ENCODE measurements at regions not wholly inside any gene's neighbourhood (a gene's known extent, or its start where the extent isn't known, plus 50 kb on each side); places are given as distances from the start of the nearest gene placed in this dataset.

DNA sequence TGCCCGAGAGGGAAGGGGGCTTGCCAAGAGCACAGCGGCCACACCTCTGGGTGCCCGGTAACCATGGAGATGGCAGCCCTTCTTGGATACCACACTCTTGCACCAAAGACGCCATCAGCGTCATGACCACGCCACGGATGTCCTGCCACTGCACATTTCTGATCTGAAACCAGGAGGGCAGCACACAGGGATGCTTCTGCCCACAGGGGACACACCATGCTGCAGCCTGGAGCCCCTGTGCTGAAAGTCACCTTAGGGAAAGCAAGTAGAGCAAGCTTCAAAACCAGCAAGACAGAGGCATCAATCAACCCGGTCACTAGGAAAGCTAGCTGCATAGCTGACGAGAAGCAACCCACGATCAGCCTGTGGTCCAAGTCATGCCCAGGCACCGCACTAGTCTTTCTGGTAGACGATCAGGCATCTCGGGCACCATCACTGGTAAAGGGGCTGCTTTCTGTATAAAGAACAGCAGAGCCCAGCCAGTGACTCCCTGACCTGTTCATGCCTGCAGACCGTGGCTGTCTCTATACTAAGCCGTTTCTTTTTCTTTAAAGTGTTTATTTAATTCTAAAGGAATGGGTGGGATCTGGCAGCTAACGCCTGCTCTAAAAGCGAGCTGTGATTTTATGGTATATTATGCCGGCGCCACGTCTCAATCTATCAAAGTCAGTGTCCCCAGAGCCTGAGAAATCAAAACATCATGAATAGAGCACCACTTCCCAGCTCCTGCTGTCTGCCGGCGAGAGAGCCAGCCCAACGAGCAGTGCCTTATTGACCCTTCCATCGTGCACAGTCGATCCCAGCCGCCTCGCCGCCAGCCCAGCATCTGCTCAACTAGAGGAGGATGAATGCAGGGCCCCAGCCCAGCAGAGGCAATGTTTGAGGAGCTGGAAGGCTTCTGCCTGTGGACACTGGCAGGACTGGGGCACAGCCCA is 244.7 kb downstream of the RBFOX3 start:
- DNase-seq, result peak; percentile 37

DNA sequence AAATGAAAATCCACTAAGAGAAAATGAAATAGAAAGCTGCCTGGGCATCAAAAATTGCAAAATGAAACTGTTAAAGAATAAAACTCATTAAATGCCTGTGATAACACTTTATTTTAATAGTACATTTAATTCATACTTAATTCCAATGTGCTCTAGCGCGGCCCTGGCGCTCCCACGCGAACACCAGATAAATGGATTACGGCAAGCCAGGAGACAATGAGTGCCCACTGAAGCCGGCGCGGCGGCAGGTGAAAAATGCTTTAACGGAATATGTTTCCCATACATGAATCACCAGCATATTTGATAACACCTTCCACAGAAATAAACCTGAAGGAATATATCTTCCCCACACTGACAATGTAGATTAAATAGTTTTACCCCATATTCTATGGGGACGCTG is 245.5 kb downstream of the RBFOX3 start:
- DNase-seq, result no peak

DNA sequence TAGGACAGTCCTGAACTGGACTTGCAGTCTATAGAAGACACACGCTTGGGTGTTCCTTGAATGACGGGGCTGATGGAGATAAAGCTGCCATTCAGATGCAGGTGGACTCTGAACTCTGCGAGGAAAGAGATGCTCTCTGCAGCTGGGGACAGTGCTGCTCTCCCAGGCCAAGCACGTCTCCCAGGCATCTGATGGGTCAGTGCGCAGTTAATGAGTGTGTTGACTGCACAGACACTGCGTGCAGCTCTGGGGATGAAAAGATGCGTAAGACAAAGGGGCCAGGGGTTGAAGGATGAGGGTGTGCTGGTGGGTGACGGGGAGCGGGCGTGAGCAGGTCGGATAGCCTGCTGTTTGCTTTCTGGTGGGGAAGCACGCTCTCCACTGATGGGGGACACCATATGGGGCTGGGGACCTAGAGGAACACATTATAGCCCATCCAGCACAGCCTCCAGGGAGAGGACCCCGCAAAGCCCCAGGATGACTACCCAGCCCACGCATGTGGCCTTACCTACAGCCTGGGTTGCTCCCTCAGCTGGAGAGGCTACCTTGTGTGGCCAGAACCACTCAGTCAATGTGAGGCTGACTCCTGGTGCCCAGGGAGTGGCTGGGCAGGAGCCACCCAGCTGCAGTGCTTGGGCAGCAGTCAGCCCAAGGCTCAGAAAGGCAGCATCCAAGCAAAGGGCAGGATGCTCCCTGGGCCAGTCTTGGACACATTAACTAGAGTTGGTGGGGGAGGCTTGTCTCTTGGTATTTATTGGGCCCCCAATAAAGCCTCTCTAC is 246.3 kb downstream of the RBFOX3 start:
- no peak for DNase-seq

DNA sequence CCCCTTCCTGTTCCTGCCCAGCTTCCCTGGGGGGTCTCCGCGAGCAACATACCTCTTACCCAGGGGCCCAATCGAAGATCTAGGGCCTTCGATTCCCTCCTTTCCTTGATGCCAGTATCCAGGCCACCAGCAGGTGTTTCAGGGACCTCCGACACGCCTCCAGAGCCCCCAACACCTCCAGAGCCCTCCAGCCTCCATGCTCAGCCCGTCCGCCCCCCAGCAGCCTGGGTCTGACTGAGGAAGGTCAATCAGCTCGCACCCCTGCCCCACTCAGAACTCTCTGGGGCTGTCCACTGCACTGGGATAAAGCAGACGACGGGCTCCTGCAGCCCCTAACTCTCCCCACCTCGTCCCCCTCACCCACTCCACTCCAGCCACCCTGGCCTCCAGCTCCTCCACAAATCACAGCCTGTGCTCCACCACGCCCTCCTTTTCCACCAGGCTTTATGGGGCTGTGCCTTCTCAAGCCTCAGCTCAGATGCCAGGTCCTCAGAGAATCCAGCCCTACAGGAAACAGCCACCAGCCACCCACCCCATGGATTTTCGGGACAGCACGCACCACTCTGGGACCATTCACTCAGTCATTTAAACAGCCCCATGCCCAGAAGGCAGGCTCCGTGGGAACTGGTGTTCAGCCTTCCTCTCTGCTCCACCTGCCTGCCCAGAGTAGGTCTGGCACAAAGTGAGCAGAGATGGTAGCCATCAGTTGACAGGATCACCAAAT is 247.1 kb downstream of the RBFOX3 start:
- DNase-seq, result no peak

DNA sequence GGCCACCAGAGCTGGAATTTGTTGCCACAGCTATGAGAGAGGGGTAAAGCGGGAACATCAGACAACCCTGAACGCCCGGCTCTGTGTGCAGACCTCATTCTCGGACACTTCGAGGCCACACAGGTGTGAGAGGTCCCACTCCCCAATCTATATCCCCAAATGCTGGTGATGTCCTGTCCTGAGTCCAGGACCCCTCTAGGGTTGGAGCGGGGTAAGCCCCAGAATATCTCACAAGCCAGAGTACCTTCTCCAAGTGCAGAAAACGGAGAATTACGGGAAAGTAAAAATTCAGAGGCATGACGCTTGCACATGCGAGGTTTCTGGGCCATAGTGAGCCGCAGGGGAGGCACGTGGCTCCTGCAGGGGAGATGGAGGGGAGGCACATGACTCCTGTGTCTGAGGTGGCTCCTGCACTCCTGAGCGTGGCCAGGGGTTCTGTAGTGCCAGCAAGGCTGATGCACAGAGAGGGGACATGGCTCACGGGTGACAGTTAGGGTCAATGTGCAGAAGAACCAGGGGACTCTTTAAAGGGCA is 248.0 kb downstream of the RBFOX3 start:
- DNase-seq, result no peak

DNA sequence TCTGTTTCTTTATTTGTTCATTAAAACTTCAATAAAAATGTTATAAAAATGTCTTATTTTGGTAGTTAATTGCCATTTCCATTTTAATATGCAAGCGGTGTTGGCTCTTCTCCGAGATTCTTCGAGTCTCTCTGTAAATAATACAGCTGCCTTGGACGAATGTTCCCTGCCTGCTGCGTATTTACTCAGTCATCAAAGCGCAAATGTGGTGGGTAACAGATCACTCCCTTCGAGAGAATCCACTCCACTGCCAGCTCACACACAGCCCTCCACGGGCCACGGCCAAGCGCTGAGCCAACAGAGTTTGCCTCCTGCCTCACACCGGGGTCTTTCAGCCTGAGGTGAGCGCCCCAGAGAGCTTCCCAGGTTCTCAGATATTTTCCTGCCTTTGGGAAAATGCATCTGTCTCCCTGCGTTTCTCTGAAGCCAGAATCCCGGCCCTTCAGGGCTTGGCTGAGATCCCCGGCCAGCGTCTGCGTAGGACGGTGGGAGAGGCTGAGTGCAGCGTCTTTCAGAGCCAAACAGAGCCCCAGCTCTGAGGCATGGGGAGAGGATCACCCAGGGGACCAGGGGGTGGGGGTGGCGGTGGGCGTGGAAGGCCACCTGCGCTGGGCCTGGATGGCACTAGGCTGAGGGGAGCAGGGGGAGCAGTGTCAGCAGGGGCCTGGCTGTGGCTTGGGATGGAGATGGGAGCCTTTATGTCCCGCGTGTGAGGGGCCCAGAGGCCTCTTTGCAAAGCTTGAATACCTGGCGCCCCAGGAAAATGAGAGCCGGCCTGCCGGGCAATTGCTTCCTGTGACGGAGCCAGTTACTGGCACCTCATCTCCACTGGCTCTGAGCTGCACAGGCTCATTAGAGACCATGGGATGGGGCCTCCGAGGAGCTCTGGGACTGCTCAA is 248.7 kb downstream of the RBFOX3 start:
- no peak for DNase-seq

DNA sequence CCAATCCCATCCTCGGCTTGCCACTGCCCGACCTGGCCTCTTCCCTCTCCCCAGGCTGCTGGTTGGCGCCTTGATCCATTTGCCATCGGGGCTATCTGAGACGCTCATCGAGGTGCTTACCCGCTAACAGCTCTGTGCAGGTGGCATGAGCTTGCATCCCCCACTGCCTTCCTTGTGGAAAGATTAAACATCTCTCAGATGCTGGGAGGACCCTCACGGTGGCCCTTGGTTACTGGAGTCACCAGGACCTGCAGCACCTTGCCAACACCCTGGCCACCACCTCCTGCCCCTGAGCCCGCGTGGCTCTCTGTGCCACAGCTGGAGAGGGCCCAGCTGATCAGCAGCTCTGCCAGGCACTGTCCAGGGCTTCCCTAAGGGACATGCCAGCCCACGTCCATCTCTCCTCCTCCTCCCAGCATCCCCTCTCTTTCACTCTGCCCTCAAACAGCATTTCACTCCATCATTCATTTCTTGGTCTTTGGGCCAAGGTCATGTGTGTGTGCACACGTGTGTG is 249.6 kb downstream of the RBFOX3 start:
- no peak for DNase-seq

DNA sequence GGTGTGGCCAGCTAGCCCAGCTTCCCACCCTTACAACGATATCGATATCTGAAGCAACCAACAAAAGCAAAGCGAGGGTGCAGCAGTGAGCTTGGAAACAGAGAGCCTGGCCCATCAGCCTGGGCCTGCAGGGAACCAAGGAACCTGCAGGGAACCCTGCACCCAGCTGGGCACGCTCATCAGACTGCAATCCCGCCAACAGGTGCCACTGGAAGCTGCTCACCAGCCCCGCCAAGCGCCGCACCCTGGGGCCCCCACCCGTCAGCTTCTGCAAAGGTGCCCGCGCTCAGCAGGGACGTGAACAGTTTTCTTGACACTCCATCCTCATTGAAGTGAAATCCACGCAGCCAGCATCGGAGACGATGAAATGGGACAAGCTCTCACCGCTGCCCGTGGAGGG is 250.7 kb downstream of the RBFOX3 start:
- no peak for DNase-seq

DNA sequence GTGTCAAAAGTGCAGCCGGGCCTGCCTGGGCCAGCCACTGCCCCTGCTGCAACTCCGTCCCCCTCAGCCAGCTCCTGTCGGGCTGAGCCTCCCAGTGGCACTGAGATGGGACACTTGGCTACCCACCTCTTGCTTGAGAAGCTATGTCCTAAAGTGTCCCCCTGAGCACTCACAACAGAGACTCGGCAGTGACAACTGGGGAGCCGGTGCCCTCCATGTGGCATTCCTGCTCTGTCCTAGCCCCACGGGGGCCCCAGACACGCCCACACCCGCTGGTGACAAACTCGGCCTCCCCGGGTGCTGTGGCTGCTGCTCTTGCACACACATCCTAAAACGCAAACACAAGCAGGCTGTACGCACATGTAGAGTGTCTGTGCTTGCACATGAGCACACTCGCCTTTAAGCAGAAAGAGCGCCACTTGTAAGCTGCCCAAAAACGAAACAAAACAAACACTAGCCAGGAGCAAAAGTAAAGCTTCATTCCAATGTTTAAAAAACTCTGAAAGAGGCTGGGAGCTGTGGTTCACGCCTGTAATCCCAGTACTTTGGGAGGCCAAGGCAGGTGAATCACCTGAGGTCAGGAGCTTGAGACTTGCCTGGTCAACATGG is 253.9 kb downstream of the RBFOX3 start:
- no peak for DNase-seq

DNA sequence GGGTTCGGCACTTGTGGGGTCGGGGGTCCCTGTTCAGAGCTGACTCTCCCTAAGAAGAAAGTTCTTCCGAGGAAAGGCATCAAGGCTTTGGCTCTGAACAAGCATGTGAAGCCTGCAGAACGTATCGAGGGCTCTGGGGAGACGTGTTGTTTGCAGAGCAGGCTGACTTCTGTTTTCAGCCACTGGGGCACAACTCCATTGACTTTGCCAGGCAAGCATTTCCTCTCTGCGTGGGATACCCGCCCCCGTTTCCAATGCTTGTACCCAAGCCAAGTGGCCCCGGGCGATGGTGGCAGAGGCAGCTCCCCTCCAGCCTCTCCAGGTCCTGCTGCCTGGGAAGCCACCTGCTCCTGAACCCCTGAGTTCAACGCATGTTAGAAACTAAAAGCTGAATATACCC is 255.7 kb downstream of the RBFOX3 start:
- DNase-seq, result no peak

DNA sequence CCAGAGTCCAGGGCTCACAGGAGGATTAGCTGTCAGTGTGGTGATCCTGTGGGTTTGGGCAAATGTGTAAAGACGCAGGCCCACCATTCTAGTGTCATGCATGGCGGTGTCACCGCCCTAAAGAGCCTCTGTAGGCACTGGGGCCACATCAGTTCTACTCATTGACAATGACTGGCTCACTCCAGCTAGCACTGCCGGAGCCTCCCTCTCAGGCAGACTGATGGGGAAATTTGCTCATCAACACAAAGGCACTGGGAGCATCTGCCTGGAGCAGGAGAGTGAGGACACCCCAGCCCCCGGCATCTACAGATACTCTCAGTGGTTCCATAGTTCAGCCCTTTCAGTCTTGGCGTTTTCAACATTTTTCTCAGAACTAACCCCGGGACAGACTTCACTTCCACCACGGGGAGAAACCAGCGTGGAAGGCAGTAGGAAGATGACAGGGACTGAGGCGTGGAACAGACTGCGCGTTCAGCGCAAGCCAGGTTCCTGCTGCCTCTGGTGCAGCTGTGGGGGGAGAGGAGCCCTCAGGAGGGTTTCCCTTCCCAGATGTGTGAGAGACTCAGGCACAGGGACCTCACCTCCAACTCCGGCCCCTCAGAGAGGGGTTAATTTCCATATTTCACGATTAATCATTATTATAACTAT is 256.6 kb downstream of the RBFOX3 start:
- no peak for DNase-seq

DNA sequence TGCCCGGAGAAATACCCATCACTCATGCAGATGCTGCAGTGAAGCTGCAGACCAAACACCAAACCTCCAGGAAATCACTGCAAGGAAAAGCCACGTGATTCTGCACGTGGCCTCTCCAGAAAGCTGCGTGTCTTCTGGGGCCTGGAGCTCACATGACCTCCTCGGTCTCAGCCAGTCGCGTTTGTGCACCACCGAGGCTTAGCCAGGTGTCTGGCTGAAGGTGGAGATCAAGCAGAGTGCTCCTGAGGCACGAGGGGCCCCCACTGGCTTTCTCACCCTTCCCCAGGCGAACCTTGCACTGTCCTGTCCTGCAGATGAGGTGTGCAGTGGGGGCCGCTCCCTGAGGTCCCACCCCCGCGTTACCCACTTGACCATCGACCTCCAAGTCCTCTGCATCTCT is 257.3 kb downstream of the RBFOX3 start:
- DNase-seq, result no peak

DNA sequence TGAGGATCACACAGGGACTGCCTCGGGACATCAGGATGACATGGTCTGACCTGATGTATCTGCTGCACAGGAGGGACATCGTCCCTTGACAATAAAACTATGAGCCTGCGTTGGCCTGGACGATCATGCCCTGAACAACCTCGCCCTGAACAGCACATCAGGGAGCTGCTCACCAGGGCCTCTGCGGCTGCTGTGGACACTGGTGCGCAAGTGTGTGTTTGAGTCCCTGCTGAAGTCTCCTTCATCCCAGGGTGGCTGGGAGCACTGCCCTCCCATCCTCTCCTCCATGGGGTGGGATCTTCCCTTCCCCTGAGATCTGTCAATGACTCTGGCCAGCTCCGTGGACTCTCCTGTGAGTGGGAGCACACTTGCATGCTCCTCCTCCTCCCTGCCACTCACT is 257.8 kb downstream of the RBFOX3 start:
- no peak for DNase-seq

DNA sequence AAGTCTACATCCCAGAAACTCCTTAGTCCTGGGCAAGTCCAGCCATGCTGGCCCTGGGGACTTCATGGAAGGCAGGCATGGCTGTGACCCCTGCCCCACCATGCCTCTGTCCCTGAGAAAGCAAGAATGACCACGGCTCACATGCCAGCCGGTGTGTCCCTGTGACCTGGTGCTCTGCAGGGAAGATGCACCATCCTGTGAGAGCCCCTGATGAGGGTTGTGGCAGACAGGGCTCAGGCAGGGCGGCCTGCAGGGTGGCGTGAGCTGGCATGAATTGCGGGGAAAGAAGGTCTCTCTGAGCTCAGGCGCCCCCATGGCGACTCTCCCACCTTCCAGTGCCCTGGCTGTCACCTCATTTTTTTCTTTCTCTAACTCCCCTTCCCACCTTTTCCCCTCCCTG is 260.3 kb downstream of the RBFOX3 start:
- DNase-seq, result no peak

DNA sequence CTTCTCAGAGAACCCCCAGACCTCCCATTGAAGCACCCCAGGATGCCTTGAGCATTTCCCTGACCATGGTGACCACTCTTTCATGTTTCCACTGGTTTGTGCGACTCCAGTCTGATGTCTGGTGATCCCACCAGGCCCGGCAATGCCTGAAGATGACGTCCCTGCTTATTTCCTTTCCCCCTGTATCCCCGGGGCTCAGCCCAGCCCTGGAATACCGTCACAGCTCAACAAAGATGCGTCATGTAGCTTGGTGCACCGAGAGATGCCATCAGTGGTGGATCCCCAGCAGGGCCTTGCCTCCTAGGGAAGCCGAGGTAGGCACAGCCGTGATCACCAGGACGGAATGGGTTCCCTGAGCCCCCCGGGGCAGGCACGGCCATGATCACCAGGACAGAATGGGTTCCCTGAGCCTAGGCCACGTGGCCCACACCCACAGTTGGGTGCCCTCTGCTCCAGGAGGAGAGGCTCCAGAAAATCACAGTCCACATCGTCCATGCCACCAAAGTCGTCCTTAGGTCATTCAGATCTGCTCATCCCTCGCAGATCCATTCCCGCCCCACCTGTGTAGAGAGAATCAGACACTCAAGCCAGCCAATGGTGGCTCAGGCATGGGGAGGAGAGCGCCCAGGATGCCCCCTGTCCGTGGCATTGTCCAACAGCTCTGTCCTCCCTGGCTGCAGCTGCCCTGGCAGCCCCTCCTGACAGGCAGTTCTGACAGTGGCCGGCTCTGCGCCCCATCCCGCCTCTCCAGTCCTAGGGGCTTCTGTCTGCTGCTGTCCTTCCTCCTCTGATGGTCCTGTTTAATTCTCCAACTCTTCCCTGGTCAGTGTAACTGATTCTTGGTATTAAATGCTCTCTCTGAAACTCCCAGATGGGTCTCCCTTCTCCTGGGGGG is 261.1 kb downstream of the RBFOX3 start:
- no peak for DNase-seq

DNA sequence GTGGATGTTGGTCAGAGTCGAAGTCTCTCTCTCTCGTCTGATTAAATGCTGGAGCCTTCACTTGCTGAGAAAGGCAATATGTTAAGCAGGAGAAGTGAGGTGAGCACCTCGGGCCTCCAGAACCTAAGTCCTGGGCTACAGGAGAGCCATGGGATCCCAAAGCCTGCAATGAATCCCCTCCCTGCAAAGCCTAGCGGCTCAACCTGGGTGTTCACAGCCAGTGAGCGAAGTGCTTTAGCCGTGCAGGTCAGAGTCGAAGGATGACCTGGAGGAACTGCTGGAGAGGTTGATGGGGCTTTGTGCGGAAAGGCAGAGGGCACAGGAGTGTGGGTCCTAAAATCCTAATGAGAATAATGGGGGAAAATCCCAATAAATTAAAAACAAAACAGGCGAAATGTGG is 267.8 kb downstream of the ENGASE start:
- no peak for DNase-seq

DNA sequence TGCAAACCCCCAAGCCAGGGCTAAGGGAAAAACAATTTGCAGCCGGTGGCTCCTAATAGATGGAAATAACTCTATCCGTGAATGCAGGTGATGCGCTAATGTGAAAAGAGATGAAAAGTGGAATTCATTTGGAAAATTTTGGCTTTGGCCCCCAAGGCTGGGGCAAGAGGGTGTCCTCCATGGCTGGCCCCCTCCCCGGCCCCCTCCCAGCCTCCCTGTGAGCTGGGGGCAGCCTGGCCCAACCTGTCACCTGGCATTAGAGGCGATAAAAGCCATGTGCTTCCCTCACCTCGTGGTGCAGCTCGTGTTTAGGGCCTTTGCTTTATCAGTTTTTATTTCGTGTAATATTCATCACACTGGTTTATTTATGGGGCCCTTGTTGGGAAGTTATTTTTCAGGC is 267.2 kb downstream of the ENGASE start:
- no peak for DNase-seq

DNA sequence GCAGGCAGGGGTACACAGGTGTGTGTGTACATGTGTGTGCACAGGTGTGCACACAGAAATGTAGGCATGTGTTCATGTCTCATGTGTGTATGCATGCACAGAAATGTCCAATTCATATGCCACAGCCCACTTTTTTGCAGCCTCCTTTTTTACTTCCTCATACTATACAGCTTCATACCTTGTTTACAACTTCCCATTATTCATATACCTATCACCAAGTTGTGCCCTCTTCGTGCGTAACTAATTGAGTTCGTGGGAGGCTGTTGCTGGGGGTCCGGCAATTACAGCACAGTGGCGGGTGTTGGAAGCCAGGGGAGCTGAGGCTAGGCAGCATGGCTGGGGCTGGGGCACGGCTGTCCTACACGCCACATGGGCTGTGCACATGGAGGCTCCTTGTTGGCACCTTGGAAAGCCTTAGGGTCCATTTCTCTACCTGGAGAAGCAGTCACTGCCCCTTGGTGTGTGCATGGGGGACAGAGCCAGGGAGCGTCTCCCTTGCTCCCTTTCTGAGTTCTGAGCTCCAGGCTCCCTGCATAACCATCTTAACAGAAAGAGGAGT is 266.7 kb downstream of the ENGASE start:
- DNase-seq, result no peak
